Thoracic aorta (tissue), 2 donors: ENCODE measurements at regions not wholly inside any gene's neighbourhood (a gene's known extent, or its start where the extent isn't known, plus 50 kb on each side); places are given as distances from the start of the nearest gene placed in this dataset.

Experiments used
- ATAC-seq: fragments of 150-250 bp; one replicate; pipeline ENCODE4 v1.8.0; 2017; ENCODE audit warnings: low read depth; ENCODE audit not compliant: insufficient number of reproducible peaks, low FRiP score
- DNase-seq: peaks from one replicate; pipeline ENCODE4 v3.0.0-alpha.2; 2020; ENCODE audit warnings: low spot score
- H3K27ac ChIP-seq, 2 donors: fragments of 200-600 bp; sonication (generic); 1 replicate in 1 of 2; 2 replicates in 1 of 2; pipeline ENCODE4 v1.5.1; 2016; ENCODE audit warnings: mild to moderate bottlenecking in 2 of 2, moderate library complexity in 2 of 2
- H3K27me3 ChIP-seq: fragments of 200-600 bp; sonication (generic); replicated peaks from 2 replicates; pipeline ENCODE4 v1.6.0; 2016; ENCODE audit warnings: mild to moderate bottlenecking; ENCODE audit not compliant: insufficient read depth
- H3K36me3 ChIP-seq: fragments of 200-600 bp; sonication (generic); one replicate; pipeline ENCODE4 v1.5.1; 2016
- H3K4me1 ChIP-seq, 2 donors: fragments of 200-600 bp; sonication (generic); 1 replicate in 1 of 2; 2 replicates in 1 of 2; pipeline versions ENCODE4 v1.5.1 to v1.6.0; 2016; ENCODE audit warnings: low read depth in 2 of 2, mild to moderate bottlenecking in 1 of 2; ENCODE audit not compliant: control insufficient read depth in 1 of 2
- H3K4me3 ChIP-seq: fragments of 200-600 bp; sonication (generic); 2 replicates; pipeline ENCODE4 v1.5.1; 2016; ENCODE audit warnings: mild to moderate bottlenecking
- H3K9me3 ChIP-seq: fragments of 200-600 bp; sonication (generic); 2 replicates; pipeline ENCODE4 v1.5.1; 2016
- CTCF ChIP-seq: fragments of 200-600 bp; sonication (generic); IDR thresholded peaks from one replicate; pipeline ENCODE4 v1.5.1; 2019; ENCODE audit warnings: antibody characterized with exemption

GRCh38 chr21:32101277-32101676, 177.6 kb downstream of the MIS18A start:
- DNase-seq (no peak), ATAC-seq (no peak)
- H3K27ac ChIP-seq = no peak overlapping the region
- TF ChIP-seq CTCF = no peak
- H3K36me3 ChIP-seq = no peaks in the 10 kb centered on the region
- H3K4me3 ChIP-seq = no peak overlapping the region
- no peaks in the 10 kb centered on the region for H3K9me3 ChIP-seq
- H3K27me3 ChIP-seq = no peaks in the 10 kb centered on the region
- no peaks in the 10 kb centered on the region for H3K4me1 ChIP-seq

- Histone ChIP-seq H3K27me3 (no peaks in the 10 kb centered on the region), H3K27ac (no peak overlapping the region), H3K36me3 (no peaks in the 10 kb centered on the region), H3K9me3 (no peaks in the 10 kb centered on the region), H3K4me1 (no peaks in the 10 kb centered on the region), H3K4me3 (no peak overlapping the region)
- no peak for ATAC-seq
- TF ChIP-seq CTCF = no peak
- DNase-seq = no peak
These were observed 178.4 kb downstream of the MIS18A start for GRCh38 chr21:32100423-32100822.

GRCh38 chr21:32099812-32100416, 178.9 kb downstream of the MIS18A start:
- no peaks in the 10 kb centered on the region for H3K36me3 ChIP-seq
- TF ChIP-seq CTCF = no peak
- no peak for DNase-seq
- ATAC-seq = no peak
- H3K4me3 ChIP-seq = no peak overlapping the region
- no peaks in the 10 kb centered on the region for H3K9me3 ChIP-seq
- H3K27ac ChIP-seq = no peak overlapping the region
- no peaks in the 10 kb centered on the region for H3K27me3 ChIP-seq
- H3K4me1 ChIP-seq = no peaks in the 10 kb centered on the region

GRCh38 chr21:32096411-32096810, 182.4 kb downstream of the MIS18A start:
- H3K9me3 ChIP-seq = no peaks in the 10 kb centered on the region
- ATAC-seq = no peak
- H3K4me3 ChIP-seq = no peak overlapping the region
- DNase-seq = no peak
- no peaks in the 10 kb centered on the region for H3K4me1 ChIP-seq
- no peak for TF ChIP-seq CTCF
- H3K36me3 ChIP-seq = no peaks in the 10 kb centered on the region
- no peak overlapping the region for H3K27ac ChIP-seq
- no peaks in the 10 kb centered on the region for H3K27me3 ChIP-seq

- no peak overlapping the region for H3K27ac ChIP-seq
- DNase-seq (no peak), ATAC-seq (no peak)
- TF ChIP-seq CTCF = no peak
- H3K4me3 ChIP-seq = no peak overlapping the region
- H3K36me3 ChIP-seq = no peaks in the 10 kb centered on the region
- H3K4me1 ChIP-seq = no peaks in the 10 kb centered on the region
- no peaks in the 10 kb centered on the region for H3K9me3 ChIP-seq
- H3K27me3 ChIP-seq = no peaks in the 10 kb centered on the region
These were observed 184.0 kb downstream of the MIS18A start for GRCh38 chr21:32094804-32095203.
